ENCODE measurements at regions not wholly inside any gene's neighbourhood (a gene's known extent, or its start where the extent isn't known, plus 50 kb on each side); places are given as distances from the start of the nearest gene placed in this dataset.

DNA sequence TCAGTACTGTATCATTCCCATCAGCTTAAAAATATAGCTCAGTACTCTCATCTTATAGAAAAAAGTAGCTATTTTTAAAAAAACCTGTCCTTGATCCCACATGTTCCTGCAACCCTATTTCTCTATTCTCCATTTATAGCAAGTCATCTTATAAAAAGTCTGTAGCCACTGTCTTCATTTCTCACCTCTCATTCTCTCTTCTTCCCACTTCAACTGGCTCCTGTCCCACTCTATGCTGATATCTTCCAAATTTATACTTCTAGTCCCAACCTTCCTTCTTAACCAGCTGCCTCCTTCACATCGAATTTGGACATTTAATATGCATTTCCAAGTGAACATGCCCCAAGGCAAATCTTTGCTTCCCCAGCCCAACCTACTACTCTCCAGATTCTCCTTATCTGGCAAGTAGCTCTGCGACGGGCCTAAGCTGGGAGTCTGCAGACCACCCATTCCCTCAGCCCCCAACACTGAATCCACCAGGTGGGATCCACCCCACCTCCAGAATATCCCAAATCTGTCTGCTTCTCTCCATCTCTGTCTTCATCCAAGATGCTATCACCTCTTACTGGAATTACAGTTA is 52.0 kb upstream of the TANC2 start:
- DNase-seq: no peak

GRCh38 chr17:62912363-62912762 is 53.7 kb upstream of the TANC2 start:
- no peak for DNase-seq

GRCh38 chr17:62911114-62911513 is 54.9 kb upstream of the TANC2 start:
- no peak for DNase-seq

DNA sequence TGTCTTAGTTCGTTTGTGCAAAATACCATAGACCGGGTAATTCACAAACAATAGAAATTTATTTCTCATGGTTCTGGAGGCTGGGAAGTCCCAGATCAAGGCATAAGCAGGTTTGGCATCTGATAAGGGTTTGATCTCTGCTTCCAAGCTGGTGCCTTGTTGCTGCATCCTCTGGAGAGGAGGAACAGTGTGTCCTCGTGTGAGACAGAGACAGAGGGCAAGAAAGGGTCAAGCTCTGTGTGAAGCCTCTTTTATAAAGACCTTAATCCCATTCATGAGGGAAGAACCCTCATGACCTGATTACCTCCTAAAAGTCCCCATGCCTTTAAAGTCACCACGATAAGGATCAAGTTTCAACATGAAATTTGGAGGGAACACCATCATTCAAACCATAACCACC is 55.8 kb upstream of the TANC2 start:
- DNase-seq: no peak

GRCh38 chr17:62907961-62908360 is 58.1 kb upstream of the TANC2 start:
- DNase-seq: no peak

DNA sequence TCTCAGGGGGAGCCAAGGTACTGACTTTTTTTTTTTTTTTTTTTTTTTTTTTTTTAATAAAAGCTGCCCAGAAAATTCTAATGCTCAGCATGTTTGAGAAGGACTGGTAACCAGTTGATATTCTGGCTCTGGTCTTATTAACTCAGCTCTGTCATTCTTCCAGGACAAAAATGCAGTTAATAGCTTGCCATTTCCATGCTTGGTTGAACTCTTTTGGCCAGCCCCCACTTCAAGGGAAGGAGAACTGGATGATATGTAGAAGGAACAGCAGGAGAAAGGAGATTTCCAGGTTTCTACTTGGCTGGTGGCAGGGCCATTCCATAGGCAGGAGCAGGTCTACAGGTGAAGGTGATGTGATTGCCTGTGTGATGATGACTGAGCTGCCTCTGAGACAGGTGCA is 59.2 kb upstream of the TANC2 start:
- DNase-seq: no peak

- no peak for DNase-seq
These were observed 60.8 kb upstream of the TANC2 start for GRCh38 chr17:62905233-62905632.

DNA sequence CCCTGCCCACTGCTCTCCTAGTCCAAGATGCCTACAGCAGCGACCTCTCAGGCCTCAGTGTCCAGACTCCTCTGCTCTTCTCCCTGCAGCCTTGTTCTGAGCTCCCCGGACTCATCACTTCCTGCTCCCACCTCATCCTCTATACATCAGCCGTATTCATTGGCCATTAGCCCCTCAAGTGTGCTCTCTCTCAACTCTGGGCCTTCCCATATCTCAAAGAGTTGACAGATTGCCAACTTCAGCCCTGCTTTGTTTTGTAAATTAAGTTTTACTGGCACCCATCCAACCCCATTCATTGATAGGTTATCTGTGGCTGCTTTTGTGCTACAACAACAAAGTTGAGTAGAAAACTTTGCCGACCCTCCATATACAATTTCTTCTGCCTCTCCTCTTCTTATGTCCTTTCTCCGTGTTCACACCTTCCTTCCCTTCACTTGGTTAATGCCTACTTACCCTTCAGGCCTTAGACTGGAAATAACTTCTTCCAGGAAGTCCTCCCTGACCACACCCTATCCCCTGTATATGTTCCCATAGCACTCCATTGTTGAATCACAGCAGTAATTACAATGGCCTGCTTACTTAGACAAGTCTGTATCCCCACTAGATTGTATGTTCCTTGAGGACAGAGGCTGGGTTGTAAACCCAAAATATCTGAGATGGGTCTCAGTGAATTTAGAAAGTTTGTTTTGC is 63.4 kb upstream of the TANC2 start:
- no peak for DNase-seq

GRCh38 chr17:62901544-62901943 is 64.5 kb upstream of the TANC2 start:
- DNase-seq: no peak

GRCh38 chr17:62900096-62900495 is 65.9 kb upstream of the TANC2 start:
- no peak for DNase-seq

DNA sequence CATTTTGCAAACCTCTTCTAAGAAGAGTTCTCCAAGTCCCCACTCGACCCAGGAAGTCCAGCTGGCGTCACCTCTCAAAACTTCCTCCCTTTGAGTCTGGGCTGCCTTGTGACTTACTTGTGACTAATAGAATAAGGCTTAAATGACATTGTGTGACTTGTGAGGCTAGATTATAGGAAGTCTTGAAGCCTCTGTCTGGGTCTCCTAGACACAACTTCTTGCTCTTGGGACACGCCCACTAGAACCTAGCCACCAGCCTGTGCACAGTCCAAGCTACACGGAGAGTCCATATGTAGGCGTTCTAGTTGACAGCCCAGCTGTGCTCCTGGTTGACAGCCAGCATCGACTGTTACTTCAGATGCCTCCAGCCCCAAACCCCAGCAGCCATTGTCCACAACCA is 66.7 kb upstream of the TANC2 start:
- no peak for DNase-seq

GRCh38 chr17:62898239-62898864 is 67.7 kb upstream of the TANC2 start:
- DNase-seq: peak; percentile 22

DNA sequence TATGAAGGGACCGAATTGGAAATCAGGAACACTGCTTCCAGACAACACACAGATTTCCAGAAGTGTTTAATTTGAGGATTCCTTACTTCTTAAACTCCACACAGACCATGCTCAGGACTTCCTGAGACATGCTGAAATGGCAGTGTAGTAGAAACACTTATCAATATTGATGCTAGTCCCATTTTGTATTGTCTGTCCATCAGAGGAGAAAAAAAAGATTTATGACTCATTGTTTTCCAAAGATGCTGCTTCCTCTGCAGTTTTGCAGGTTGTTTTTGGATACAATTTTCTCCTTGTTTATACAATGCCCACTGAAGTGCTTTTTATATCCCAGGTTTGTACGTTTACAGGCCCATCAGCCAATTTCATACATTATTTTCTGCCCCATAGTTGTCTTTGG is 68.3 kb upstream of the TANC2 start:
- no peak for DNase-seq

- DNase-seq: peak; percentile 49
These were observed 70.4 kb upstream of the TANC2 start for GRCh38 chr17:62895320-62896301.

DNA sequence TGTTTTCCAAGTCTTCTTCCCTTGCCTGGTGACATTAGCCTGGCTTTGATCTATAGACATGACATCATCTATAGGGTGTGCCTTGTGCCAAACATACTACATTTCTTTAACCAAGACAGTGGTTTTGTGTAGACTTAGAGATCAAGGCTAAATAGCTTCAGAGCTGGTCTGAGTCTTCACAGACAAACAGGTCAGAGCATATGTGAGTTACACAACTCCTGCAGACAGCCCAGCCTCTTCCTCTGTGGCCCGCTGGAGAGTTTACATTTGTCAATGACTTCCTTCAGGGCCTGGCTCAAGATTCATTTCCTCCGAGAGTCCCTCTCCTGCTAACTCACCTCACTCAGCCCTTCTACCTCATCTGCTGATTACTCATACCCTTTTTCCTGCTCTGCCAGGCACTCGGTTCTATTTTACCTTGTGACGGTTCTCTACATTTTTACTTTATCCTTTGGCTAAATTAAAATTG is 73.1 kb upstream of the TANC2 start:
- DNase-seq: peak; percentile 48

- DNase-seq: no peak
These were observed 73.9 kb upstream of the TANC2 start for GRCh38 chr17:62892061-62892675.

GRCh38 chr17:62891659-62892058 is 74.4 kb upstream of the TANC2 start:
- DNase-seq: no peak

DNA sequence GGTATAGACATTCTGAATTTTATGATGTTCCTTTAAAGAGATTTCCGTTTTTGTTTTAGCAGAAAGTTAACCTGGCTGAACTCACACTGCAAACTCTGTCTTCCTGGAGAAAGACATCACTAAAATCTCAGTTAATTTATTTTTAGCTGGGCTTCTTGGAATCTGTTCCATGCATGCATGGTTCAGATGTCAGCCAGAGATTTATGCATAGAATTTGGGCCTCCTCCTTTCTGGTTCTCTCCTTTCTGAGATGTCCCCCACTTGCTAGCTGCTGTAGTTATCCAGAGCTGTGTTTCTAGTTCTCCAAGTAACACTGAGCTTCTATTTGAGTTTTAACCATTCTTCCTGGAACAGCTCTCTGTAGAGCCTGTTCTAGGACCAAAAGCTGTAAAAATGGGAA is 77.3 kb upstream of the TANC2 start:
- DNase-seq: no peak

DNA sequence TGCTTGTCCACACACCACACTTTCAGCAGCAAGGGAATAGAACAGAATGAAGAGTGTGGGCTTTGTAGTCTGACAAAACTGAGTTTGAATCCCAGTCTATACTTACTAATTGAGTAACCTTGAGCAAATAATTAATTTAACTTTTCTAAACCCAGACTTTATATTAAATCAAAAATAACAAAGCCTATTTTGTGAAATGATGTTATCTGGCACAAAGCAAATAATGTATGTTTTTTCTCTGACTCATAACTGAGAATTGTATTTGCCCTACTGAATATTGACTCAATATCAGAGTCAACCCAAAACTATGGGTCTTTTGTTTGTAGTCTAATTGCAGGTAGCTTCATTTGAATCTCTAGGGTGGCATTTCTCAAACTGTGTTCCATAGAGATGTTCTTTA is 77.9 kb upstream of the TANC2 start:
- peak; percentile 47 for DNase-seq

DNA sequence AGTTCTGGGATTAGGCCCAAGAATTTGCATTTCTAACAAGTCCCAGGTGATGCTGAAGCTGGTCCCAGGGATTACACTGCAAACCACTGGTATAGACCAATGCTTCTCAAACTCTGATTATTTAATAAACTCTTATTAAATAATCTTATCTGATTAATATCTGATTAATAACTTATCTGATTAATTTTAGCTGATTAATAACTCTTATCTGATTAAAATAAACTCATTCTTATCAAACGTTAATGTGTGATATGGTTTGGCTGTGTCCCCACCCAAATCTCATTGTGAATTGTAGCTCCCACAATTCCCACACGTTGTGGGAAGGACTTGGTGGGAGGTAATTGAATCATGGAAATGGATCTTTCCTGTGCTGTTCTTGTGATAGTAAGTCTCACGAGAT is 78.6 kb upstream of the TANC2 start:
- no peak for DNase-seq

GRCh38 chr17:62884781-62885180 is 76.7 kb upstream of the MARCHF10 start:
- DNase-seq: no peak

DNA sequence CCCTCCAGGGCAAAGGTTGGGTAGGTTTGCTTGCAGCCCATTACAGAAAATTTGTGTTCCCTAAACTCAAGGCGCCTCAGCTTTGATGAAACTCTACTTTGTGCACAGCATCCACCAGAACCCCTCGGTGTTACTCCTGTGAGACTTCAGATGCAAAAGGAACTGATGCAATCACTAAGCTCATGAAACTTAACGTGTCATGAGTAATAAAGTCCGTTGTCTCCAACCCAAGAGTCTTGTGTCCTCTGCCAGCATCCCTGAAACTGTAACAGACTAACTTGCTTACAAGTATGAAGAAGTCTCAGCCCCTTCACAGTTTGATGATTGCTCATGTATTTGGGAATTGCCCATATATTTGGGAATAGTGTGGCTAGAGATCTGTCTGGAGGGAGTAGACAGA is 74.8 kb upstream of the MARCHF10 start:
- no peak for DNase-seq

DNA sequence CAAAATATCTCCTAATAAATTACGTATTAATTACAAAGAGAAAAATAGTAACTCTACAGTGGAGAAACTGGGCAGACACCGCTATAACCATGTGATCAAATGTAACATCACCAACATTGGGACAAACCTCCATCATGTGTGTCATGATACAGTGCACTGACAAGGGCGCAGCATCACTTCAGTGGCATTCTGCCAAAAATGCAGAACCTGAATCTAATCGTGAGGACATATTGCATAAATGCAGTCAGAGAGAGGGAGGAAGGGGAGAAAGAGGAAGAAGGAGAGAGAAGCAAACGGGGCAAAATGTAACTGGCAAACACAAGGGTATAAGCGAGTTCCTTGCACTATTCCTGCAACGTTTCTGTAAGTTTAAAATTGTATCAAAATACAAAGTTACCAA is 74.2 kb upstream of the MARCHF10 start:
- DNase-seq: no peak
